Astrocyte (in vitro differentiated cells and primary cell): ENCODE measurements at regions not wholly inside any gene's neighbourhood (a gene's known extent, or its start where the extent isn't known, plus 50 kb on each side); places are given as distances from the start of the nearest gene placed in this dataset.

Experiments
- DNase-seq: peaks from one replicate; pipeline ENCODE4 v3.0.0-alpha.2; 2010; ENCODE audit warnings: low read depth
- FAIRE-seq: peaks from 2 replicates; lab custom pipeline; 2011; peaks lifted over from hg19 to GRCh38; lab: Jason Lieb, UNC
- H2AFZ ChIP-seq: 2 replicates; pipeline ENCODE4 v1.6.0; 2012; ENCODE audit warnings: low read depth, low read length, inconsistent platforms
- H3K27ac ChIP-seq: 2 replicates; pipeline ENCODE4 v1.5.1; 2011; ENCODE audit warnings: low read depth, low read length, inconsistent platforms
- H3K27me3 ChIP-seq: 2 replicates; pipeline ENCODE4 v1.6.0; 2011; ENCODE audit warnings: low read length, inconsistent platforms; ENCODE audit not compliant: insufficient read depth
- H3K36me3 ChIP-seq: 2 replicates; pipeline ENCODE4 v1.5.1; 2011; ENCODE audit warnings: low read length, inconsistent platforms; ENCODE audit not compliant: insufficient read depth
- H3K4me1 ChIP-seq: 2 replicates; pipeline ENCODE4 v1.5.1; 2011; ENCODE audit warnings: low read length, inconsistent platforms; ENCODE audit not compliant: insufficient read depth
- H3K4me2 ChIP-seq: 2 replicates; pipeline ENCODE4 v1.6.0; 2012; ENCODE audit warnings: low read length, inconsistent platforms
- H3K4me3 ChIP-seq: 2 replicates; pipeline ENCODE4 v1.5.1; 2011; ENCODE audit warnings: low read depth, mild to moderate bottlenecking, low read length, inconsistent platforms; ENCODE audit not compliant: insufficient read depth
- H3K79me2 ChIP-seq: 2 replicates; pipeline ENCODE4 v1.6.0; 2012; ENCODE audit warnings: mild to moderate bottlenecking, low read length, inconsistent platforms; ENCODE audit not compliant: insufficient read depth
- H3K9ac ChIP-seq: 2 replicates; pipeline ENCODE4 v1.6.0; 2012; ENCODE audit warnings: mild to moderate bottlenecking, low read length, inconsistent platforms
- H3K9me3 ChIP-seq: 2 replicates; pipeline ENCODE4 v1.5.1; 2012; ENCODE audit warnings: low read depth, mild to moderate bottlenecking, low read length, inconsistent platforms; ENCODE audit not compliant: insufficient read depth
- H4K20me1 ChIP-seq: 2 replicates; pipeline ENCODE4 v1.6.0; 2012; ENCODE audit warnings: low read length, inconsistent platforms; ENCODE audit not compliant: insufficient read depth
- H3K27ac Mint-ChIP-seq: one replicate; pipeline ENCODE4 v1.8.0; 2021; ENCODE audit warnings: mild to moderate bottlenecking, mixed read lengths; ENCODE audit not compliant: unreplicated experiment
- H3K27me3 Mint-ChIP-seq: one replicate; pipeline ENCODE4 v1.8.0; 2021; ENCODE audit warnings: low read depth, mixed read lengths; ENCODE audit not compliant: unreplicated experiment
- H3K36me3 Mint-ChIP-seq: one replicate; pipeline ENCODE4 v1.8.0; 2021; ENCODE audit warnings: low read depth, mixed read lengths; ENCODE audit not compliant: unreplicated experiment
- H3K4me1 Mint-ChIP-seq: one replicate; pipeline ENCODE4 v1.8.0; 2021; ENCODE audit warnings: low read depth, mixed read lengths; ENCODE audit not compliant: unreplicated experiment
- H3K4me3 Mint-ChIP-seq: one replicate; pipeline ENCODE4 v1.8.0; 2021; ENCODE audit warnings: mild to moderate bottlenecking, moderate library complexity, mixed read lengths; ENCODE audit not compliant: unreplicated experiment
- H3K9me3 Mint-ChIP-seq: one replicate; pipeline ENCODE4 v1.8.0; 2021; ENCODE audit warnings: mild to moderate bottlenecking, mixed read lengths; ENCODE audit not compliant: unreplicated experiment
- EZH2 ChIP-seq: IDR thresholded peaks from 2 replicates; pipeline ENCODE4 v1.6.1; 2012; ENCODE audit warnings: mild to moderate bottlenecking, low read length, inconsistent platforms; ENCODE audit not compliant: insufficient read depth
- TF ChIP-seq, protein P1 (sequence below): IDR thresholded peaks from 2 replicates; pipeline ENCODE4 v1.5.1; 2011; ENCODE audit warnings: low read depth, mild to moderate bottlenecking, inconsistent platforms, low read length, moderate library complexity; ENCODE audit not compliant: insufficient read depth

DNA sequence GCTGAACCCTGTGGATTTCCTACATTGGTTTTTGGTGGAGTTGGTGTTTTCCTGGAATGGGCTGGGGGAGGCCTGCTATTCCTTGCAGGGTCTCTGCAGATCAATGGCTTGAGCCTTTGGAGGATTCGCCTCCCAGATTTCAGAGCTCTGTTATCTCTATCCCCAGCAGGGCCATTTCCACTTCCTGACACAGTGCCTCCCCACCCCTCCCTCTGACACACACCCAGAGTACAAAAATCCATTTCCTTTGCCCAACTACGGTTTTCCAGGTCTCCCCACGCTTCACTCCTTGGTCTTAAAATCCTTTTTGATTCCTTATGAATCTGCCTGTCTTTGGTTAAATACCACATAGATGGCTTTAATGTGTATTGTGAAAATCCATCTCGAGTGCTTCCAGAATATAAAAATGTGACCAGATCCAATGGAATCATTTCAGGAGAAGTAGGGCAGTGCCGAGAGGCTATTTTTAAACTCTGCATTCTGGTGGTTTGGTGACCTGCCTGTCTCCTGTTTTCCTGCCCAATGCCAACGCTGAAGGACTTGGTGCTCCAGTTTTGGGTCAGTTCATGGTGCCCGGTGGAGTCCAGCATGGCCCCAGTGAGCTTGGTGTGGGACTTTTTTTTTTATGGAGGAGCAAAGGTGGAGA is 60.9 kb downstream of the ARL4C start:
- no peaks in the 10 kb centered on the region for H4K20me1 ChIP-seq

DNA sequence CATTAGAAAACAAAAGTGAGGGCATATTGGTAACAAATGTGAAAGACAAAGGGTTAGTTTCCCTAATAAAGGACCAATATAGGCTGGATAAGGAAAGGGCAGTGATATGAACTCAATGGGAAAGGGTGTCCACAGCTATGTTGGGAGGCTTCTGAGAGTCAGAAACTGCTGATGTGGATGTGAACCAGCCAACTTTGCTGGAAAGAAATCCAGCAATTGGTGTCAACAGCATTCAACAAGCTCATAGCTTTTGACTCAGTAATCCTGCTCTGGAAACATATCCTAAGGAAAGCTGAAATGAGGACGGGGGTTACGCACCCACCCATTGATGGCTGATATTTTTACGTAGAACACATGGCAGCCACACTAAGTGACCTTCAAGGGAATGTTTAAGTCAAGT is 63.7 kb downstream of the ARL4C start:
- Histone ChIP-seq H2AFZ (no peak overlapping the region), H3K9ac (no peak overlapping the region), H3K79me2 (no peaks in the 10 kb centered on the region), H3K27me3 (no peaks in the 10 kb centered on the region), H3K4me3 (no peak overlapping the region), H3K27ac (no peak overlapping the region), H3K36me3 (no peaks in the 10 kb centered on the region), H4K20me1 (no peaks in the 10 kb centered on the region), H3K9me3 (no peaks in the 10 kb centered on the region), H3K4me2 (no peak overlapping the region), H3K4me1 (peaks cover 4% of the 10 kb centered on the region)
- no peak for TF ChIP-seq EZH2
- TF ChIP-seq, protein P1, sequence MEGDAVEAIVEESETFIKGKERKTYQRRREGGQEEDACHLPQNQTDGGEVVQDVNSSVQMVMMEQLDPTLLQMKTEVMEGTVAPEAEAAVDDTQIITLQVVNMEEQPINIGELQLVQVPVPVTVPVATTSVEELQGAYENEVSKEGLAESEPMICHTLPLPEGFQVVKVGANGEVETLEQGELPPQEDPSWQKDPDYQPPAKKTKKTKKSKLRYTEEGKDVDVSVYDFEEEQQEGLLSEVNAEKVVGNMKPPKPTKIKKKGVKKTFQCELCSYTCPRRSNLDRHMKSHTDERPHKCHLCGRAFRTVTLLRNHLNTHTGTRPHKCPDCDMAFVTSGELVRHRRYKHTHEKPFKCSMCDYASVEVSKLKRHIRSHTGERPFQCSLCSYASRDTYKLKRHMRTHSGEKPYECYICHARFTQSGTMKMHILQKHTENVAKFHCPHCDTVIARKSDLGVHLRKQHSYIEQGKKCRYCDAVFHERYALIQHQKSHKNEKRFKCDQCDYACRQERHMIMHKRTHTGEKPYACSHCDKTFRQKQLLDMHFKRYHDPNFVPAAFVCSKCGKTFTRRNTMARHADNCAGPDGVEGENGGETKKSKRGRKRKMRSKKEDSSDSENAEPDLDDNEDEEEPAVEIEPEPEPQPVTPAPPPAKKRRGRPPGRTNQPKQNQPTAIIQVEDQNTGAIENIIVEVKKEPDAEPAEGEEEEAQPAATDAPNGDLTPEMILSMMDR, result no peak
- H3K27ac Mint-ChIP-seq, result no peak overlapping the region
- DNase-seq (no peak), FAIRE-seq (no peak)
- no peaks in the 10 kb centered on the region for H3K36me3 Mint-ChIP-seq
- no peaks in the 10 kb centered on the region for H3K27me3 Mint-ChIP-seq
- H3K4me3 Mint-ChIP-seq, result no peak overlapping the region
- peaks cover 2% of the 10 kb centered on the region for H3K4me1 Mint-ChIP-seq
- H3K9me3 Mint-ChIP-seq, result peaks cover 4% of the 10 kb centered on the region

More for the DNA sequence above, 60.9 kb downstream of the ARL4C start:
- H3K4me2 ChIP-seq, result peak overlapping the region; percentile 53
- peaks cover 1% of the 10 kb centered on the region for H3K9me3 Mint-ChIP-seq
- no peak for FAIRE-seq
- no peaks in the 10 kb centered on the region for H3K36me3 Mint-ChIP-seq
- TF ChIP-seq, protein P1, result no peak
- no peak for TF ChIP-seq EZH2
- H3K27me3 ChIP-seq, result no peaks in the 10 kb centered on the region
- H3K4me1 Mint-ChIP-seq, result no peaks in the 10 kb centered on the region
- DNase-seq, result no peak
- H3K4me3 ChIP-seq, result no peak overlapping the region
- no peak overlapping the region for H3K27ac ChIP-seq
- H3K79me2 ChIP-seq, result no peaks in the 10 kb centered on the region
- peak overlapping the region; percentile 30 for H2AFZ ChIP-seq
- no peaks in the 10 kb centered on the region for H3K27me3 Mint-ChIP-seq
- no peak overlapping the region for H3K4me3 Mint-ChIP-seq
- no peak overlapping the region for H3K9ac ChIP-seq
- H3K9me3 ChIP-seq, result no peaks in the 10 kb centered on the region
- no peaks in the 10 kb centered on the region for H3K36me3 ChIP-seq
- H3K4me1 ChIP-seq, result peaks cover 4% of the 10 kb centered on the region
- H3K27ac Mint-ChIP-seq, result no peak overlapping the region

DNA sequence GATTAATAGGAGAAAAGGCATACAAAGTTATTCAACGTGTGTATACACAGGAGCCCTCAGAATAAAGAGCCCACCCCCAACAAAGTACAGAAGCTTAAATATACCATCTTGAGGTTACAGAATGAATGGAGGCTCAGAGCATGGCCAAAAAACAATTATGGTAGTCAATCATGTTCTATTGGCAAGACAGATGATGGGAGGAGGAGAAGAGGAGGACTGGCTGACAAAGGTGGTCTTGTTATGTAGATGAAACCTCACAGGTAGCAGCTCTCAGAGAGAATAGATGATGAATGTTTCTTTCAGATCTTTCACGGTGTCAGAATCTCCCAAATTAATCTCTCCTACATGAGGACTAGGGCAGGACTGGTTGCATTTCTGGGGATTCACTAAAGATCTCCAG is 66.0 kb downstream of the ARL4C start:
- Histone ChIP-seq H2AFZ (no peak overlapping the region), H4K20me1 (no peaks in the 10 kb centered on the region), H3K27ac (no peak overlapping the region), H3K27me3 (no peaks in the 10 kb centered on the region), H3K4me1 (peaks cover 14% of the 10 kb centered on the region), H3K4me3 (no peak overlapping the region), H3K4me2 (no peak overlapping the region), H3K36me3 (no peaks in the 10 kb centered on the region), H3K9ac (no peak overlapping the region), H3K79me2 (no peaks in the 10 kb centered on the region), H3K9me3 (no peaks in the 10 kb centered on the region)
- Mint-ChIP-seq H3K9me3 (peaks cover 2% of the 10 kb centered on the region), H3K27me3 (no peaks in the 10 kb centered on the region), H3K4me3 (no peak overlapping the region), H3K27ac (no peak overlapping the region), H3K4me1 (peaks cover 19% of the 10 kb centered on the region), H3K36me3 (no peaks in the 10 kb centered on the region)
- TF ChIP-seq, protein P1, result no peak
- TF ChIP-seq EZH2, result no peak
- no peak for FAIRE-seq
- DNase-seq, result no peak
